GM19328 (cell line): ENCODE measurements at regions not wholly inside any gene's neighbourhood (a gene's known extent, or its start where the extent isn't known, plus 50 kb on each side); places are given as distances from the start of the nearest gene placed in this dataset.

Source experiments
- ATAC-seq: cut with Tn5 transposase; IDR thresholded peaks from one replicate; pipeline ENCODE4 v1.9.1; 2021; ENCODE audit warnings: mild to moderate bottlenecking, moderate library complexity; ENCODE audit not compliant: unreplicated experiment

GRCh38 chr13:109645831-109646230, 140.6 kb downstream of the IRS2 start:
- ATAC-seq = no peak

- ATAC-seq = no peak
Measured at GRCh38 chr13:109644956-109645355, 141.4 kb downstream of the IRS2 start.

GRCh38 chr13:109644069-109644750, 142.2 kb downstream of the IRS2 start:
- no peak for ATAC-seq

GRCh38 chr13:109642358-109642757, 144.0 kb downstream of the IRS2 start:
- ATAC-seq = no peak

- no peak for ATAC-seq
Measured at GRCh38 chr13:109636736-109637135, 149.6 kb downstream of the IRS2 start.

- no peak for ATAC-seq
Measured at GRCh38 chr13:109631069-109631468, 155.3 kb downstream of the IRS2 start.

- no peak for ATAC-seq
Measured at GRCh38 chr13:109630271-109630670, 156.1 kb downstream of the IRS2 start.

GRCh38 chr13:109629737-109630136, 156.6 kb downstream of the IRS2 start:
- ATAC-seq = no peak

GRCh38 chr13:109628251-109628699, 158.1 kb downstream of the IRS2 start:
- no peak for ATAC-seq

GRCh38 chr13:109627649-109628048, 158.7 kb downstream of the IRS2 start:
- no peak for ATAC-seq

- no peak for ATAC-seq
Measured at GRCh38 chr13:109626386-109627171, 159.8 kb downstream of the IRS2 start.

- ATAC-seq = no peak
Measured at GRCh38 chr13:109625156-109625555, 161.2 kb downstream of the IRS2 start.

- ATAC-seq = no peak
Measured at GRCh38 chr13:109622006-109622405, 164.4 kb downstream of the IRS2 start.

GRCh38 chr13:109615721-109616420, 170.5 kb downstream of the IRS2 start:
- ATAC-seq = no peak

GRCh38 chr13:109611912-109612691, 174.3 kb downstream of the IRS2 start:
- ATAC-seq = no peak

GRCh38 chr13:109610517-109610916, 175.9 kb downstream of the IRS2 start:
- ATAC-seq = no peak

GRCh38 chr13:109608503-109608902, 177.9 kb downstream of the IRS2 start:
- no peak for ATAC-seq

GRCh38 chr13:109608059-109608458, 178.3 kb downstream of the IRS2 start:
- no peak for ATAC-seq

GRCh38 chr13:109606520-109606919, 179.9 kb downstream of the IRS2 start:
- no peak for ATAC-seq

GRCh38 chr13:109605846-109606245, 180.5 kb downstream of the IRS2 start:
- ATAC-seq = no peak

GRCh38 chr13:109604894-109605293, 181.5 kb downstream of the IRS2 start:
- no peak for ATAC-seq
